Parathyroid adenoma (tissue), 2 donors: ENCODE measurements at regions not wholly inside any gene's neighbourhood (a gene's known extent, or its start where the extent isn't known, plus 50 kb on each side); places are given as distances from the start of the nearest gene placed in this dataset.

Source experiments
- H2AFZ ChIP-seq: fragments of 300-600 bp; sonication (generic); one replicate; pipeline ENCODE4 v1.7.0; 2017; ENCODE audit warnings: antibody characterized with exemption, mild to moderate bottlenecking
- H3K27ac ChIP-seq: fragments of 300-600 bp; sonication (generic); one replicate; pipeline ENCODE4 v1.7.0; 2017
- H3K27me3 ChIP-seq: fragments of 300-600 bp; sonication (generic); one replicate; pipeline ENCODE4 v1.7.0; 2017; ENCODE audit warnings: low read length; ENCODE audit not compliant: control insufficient read depth, insufficient read depth
- H3K36me3 ChIP-seq: fragments of 300-600 bp; sonication (generic); one replicate; pipeline ENCODE4 v1.7.0; 2017; ENCODE audit warnings: low read length; ENCODE audit not compliant: control insufficient read depth, insufficient read depth
- H3K4me1 ChIP-seq: fragments of 300-600 bp; sonication (generic); one replicate; pipeline ENCODE4 v1.7.0; 2017; ENCODE audit warnings: control low read depth
- H3K4me2 ChIP-seq: fragments of 300-600 bp; sonication (generic); one replicate; pipeline ENCODE4 v1.7.0; 2017; ENCODE audit warnings: low read length
- H3K4me3 ChIP-seq: fragments of 300-600 bp; sonication (generic); one replicate; pipeline ENCODE4 v1.7.0; 2017; ENCODE audit warnings: low read depth, low read length
- H3K79me2 ChIP-seq: fragments of 300-600 bp; sonication (generic); one replicate; pipeline ENCODE4 v1.7.0; 2017; ENCODE audit warnings: control low read depth
- H3K9ac ChIP-seq: fragments of 300-600 bp; sonication (generic); one replicate; pipeline ENCODE4 v1.7.0; 2017; ENCODE audit warnings: mild to moderate bottlenecking
- H3K9me3 ChIP-seq: fragments of 300-600 bp; sonication (generic); one replicate; pipeline ENCODE4 v1.7.0; 2017; ENCODE audit warnings: low read length; ENCODE audit not compliant: control insufficient read depth
- CTCF ChIP-seq: fragments of 300-600 bp; sonication (generic); IDR thresholded peaks from one replicate; pipeline ENCODE4 v1.7.0; 2017; ENCODE audit warnings: antibody characterized with exemption, mild to moderate bottlenecking
- donor health status: primary hyperparathyroidism.

GRCh38 chrX:20637351-20637750 is 370.6 kb upstream of the RPS6KA3 start:
- no peak overlapping the region for H3K4me3 ChIP-seq
- no peaks in the 10 kb centered on the region for H3K79me2 ChIP-seq
- no peak overlapping the region for H2AFZ ChIP-seq
- TF ChIP-seq CTCF, result no peak
- H3K4me1 ChIP-seq, result no peaks in the 10 kb centered on the region
- no peak overlapping the region for H3K4me2 ChIP-seq
- no peak overlapping the region for H3K27ac ChIP-seq
- no peaks in the 10 kb centered on the region for H3K36me3 ChIP-seq
- H3K9ac ChIP-seq, result no peak overlapping the region
- no peaks in the 10 kb centered on the region for H3K27me3 ChIP-seq
- H3K9me3 ChIP-seq, result no peaks in the 10 kb centered on the region

- Histone ChIP-seq H3K4me1 (no peaks in the 10 kb centered on the region), H3K9me3 (no peaks in the 10 kb centered on the region), H3K27me3 (no peaks in the 10 kb centered on the region), H3K27ac (no peak overlapping the region), H3K4me2 (no peak overlapping the region), H3K36me3 (no peaks in the 10 kb centered on the region), H3K4me3 (no peak overlapping the region), H2AFZ (no peak overlapping the region), H3K9ac (no peak overlapping the region), H3K79me2 (no peaks in the 10 kb centered on the region)
- no peak for TF ChIP-seq CTCF
These were observed 366.7 kb upstream of the RPS6KA3 start for GRCh38 chrX:20633451-20633850.

GRCh38 chrX:20623448-20623847 is 356.7 kb upstream of the RPS6KA3 start:
- no peak overlapping the region for H3K4me2 ChIP-seq
- TF ChIP-seq CTCF, result no peak
- no peaks in the 10 kb centered on the region for H3K27me3 ChIP-seq
- no peaks in the 10 kb centered on the region for H3K36me3 ChIP-seq
- H3K4me1 ChIP-seq, result no peaks in the 10 kb centered on the region
- H3K9ac ChIP-seq, result no peak overlapping the region
- no peak overlapping the region for H2AFZ ChIP-seq
- no peaks in the 10 kb centered on the region for H3K9me3 ChIP-seq
- no peak overlapping the region for H3K27ac ChIP-seq
- H3K4me3 ChIP-seq, result no peak overlapping the region
- H3K79me2 ChIP-seq, result no peaks in the 10 kb centered on the region

GRCh38 chrX:20620306-20620705 is 353.6 kb upstream of the RPS6KA3 start:
- no peak overlapping the region for H3K4me3 ChIP-seq
- no peaks in the 10 kb centered on the region for H3K79me2 ChIP-seq
- no peak for TF ChIP-seq CTCF
- no peak overlapping the region for H3K4me2 ChIP-seq
- no peaks in the 10 kb centered on the region for H3K9me3 ChIP-seq
- H3K27ac ChIP-seq, result no peak overlapping the region
- no peaks in the 10 kb centered on the region for H3K4me1 ChIP-seq
- no peak overlapping the region for H3K9ac ChIP-seq
- no peaks in the 10 kb centered on the region for H3K36me3 ChIP-seq
- H3K27me3 ChIP-seq, result no peaks in the 10 kb centered on the region
- no peak overlapping the region for H2AFZ ChIP-seq

- Histone ChIP-seq H2AFZ (no peak overlapping the region), H3K27me3 (no peaks in the 10 kb centered on the region), H3K4me3 (no peak overlapping the region), H3K27ac (no peak overlapping the region), H3K36me3 (no peaks in the 10 kb centered on the region), H3K79me2 (no peaks in the 10 kb centered on the region), H3K4me1 (no peaks in the 10 kb centered on the region), H3K9ac (no peak overlapping the region), H3K4me2 (no peak overlapping the region), H3K9me3 (no peaks in the 10 kb centered on the region)
- no peak for TF ChIP-seq CTCF
These were observed 343.3 kb upstream of the RPS6KA3 start for GRCh38 chrX:20609916-20610415.
